K562 (cell line): ENCODE measurements at regions not wholly inside any gene's neighbourhood (a gene's known extent, or its start where the extent isn't known, plus 50 kb on each side); places are given as distances from the start of the nearest gene placed in this dataset.

ENCODE experiments used
- ATAC-seq: fragments of 200-7000 bp; cut with Tn5 transposase; 3 replicates; pipeline ENCODE4 v1.9.1; 2020; ENCODE audit warnings: moderate library complexity
- BruUV-seq: library from RNA; stranded (reverse); fragments of 400-500 nt; replicated peaks from 2 replicates; lab custom pipeline; 2021; lab: Mats Ljungman, UMichigan
- CTCF ChIA-PET: fragments of 300-600 bp; formaldehyde crosslinking; extraction: SDS; loops from one replicate; lab custom pipeline; 2021; ENCODE audit warnings: low intra/inter-chr PET ratio; lab: Yijun Ruan, JAX
- POLR2A ChIA-PET: fragments of 300-600, 350-650 bp; sonication (Branson Sonifier 250); formaldehyde crosslinking; extraction: SDS; loops from one replicate; lab custom pipeline; 2021; ENCODE audit warnings: antibody characterized with exemption, inconsistent platforms; lab: Yijun Ruan, JAX
- DNase-seq, 4 experiments: peaks; one replicate each; pipeline versions ENCODE4 v3.0.0 to v3.0.0-alpha.2; 2011 to 2018; ENCODE audit warnings: low spot score in 3 of 4, mixed read lengths in 3 of 4; ENCODE audit errors: extremely low read depth in 1 of 4
- FAIRE-seq: peaks from 2 replicates; lab custom pipeline; 2011; peaks lifted over from hg19 to GRCh38; lab: Jason Lieb, UNC
- H2AFZ ChIP-seq: 2 replicates; pipeline ENCODE4 v1.6.0; 2011; ENCODE audit warnings: low read depth, low read length, control low read depth, inconsistent platforms
- H3K27ac ChIP-seq: fragments of 200-600 bp; 3 replicates; pipeline ENCODE4 v1.8.0; 2011; ENCODE audit warnings: low read depth, mild to moderate bottlenecking, control low read depth, inconsistent platforms, low read length, moderate library complexity, mixed read lengths; ENCODE audit errors: extremely low read depth
- H3K27me3 ChIP-seq, 2 experiments: fragments of 300-600 bp in 1 of 2; 2 replicates in 1 of 2; 3 replicates in 1 of 2; pipeline versions ENCODE4 v1.6.0 to v1.8.0; 2011; ENCODE audit warnings: inconsistent platforms in 2 of 2, low read length in 2 of 2, mild to moderate bottlenecking in 1 of 2, mixed read lengths in 1 of 2, moderate library complexity in 1 of 2; ENCODE audit not compliant: control insufficient read depth in 2 of 2, insufficient read depth in 2 of 2
- H3K36me3 ChIP-seq: fragments of 300-600 bp; 3 replicates; pipeline ENCODE4 v1.8.0; 2011; ENCODE audit warnings: mild to moderate bottlenecking, low read length, inconsistent platforms; ENCODE audit not compliant: control insufficient read depth, insufficient read depth
- H3K4me1 ChIP-seq, 2 experiments: fragments of 200-600 bp in 1 of 2; replicated peaks in 1 of 2; 2 replicates in 1 of 2; 3 replicates in 1 of 2; pipeline versions ENCODE4 v1.5.1 to v1.8.0; 2011; ENCODE audit warnings: inconsistent platforms in 2 of 2, low read length in 2 of 2, mild to moderate bottlenecking in 1 of 2, mixed read lengths in 1 of 2, moderate library complexity in 1 of 2; ENCODE audit not compliant: control insufficient read depth in 2 of 2, insufficient read depth in 2 of 2
- H3K4me2 ChIP-seq: 2 replicates; pipeline ENCODE4 v1.6.1; 2011; ENCODE audit warnings: low read length, control low read depth, inconsistent platforms, mixed read lengths; ENCODE audit not compliant: insufficient read depth
- H3K4me3 ChIP-seq: fragments of 200-600 bp; sonication (generic), shearing (Covaris generic); 2 replicates; pipeline ENCODE4 v1.5.1; 2016; ENCODE audit warnings: control low read depth, inconsistent platforms
- H3K79me2 ChIP-seq: fragments of 200-600 bp; 3 replicates; pipeline ENCODE4 v1.8.0; 2011; ENCODE audit warnings: low read length, inconsistent platforms; ENCODE audit not compliant: control insufficient read depth, insufficient read depth
- H3K9ac ChIP-seq, 2 experiments: 2 replicates each; pipeline versions ENCODE4 v1.6.0 to v1.6.1; 2011; ENCODE audit warnings: low read depth in 2 of 2, low read length in 2 of 2, control low read depth in 1 of 2, inconsistent platforms in 1 of 2, mild to moderate bottlenecking in 1 of 2, mixed read lengths in 1 of 2; ENCODE audit not compliant: insufficient read depth in 1 of 2
- H3K9me1 ChIP-seq: one replicate; pipeline ENCODE4 v1.6.0; 2011; ENCODE audit warnings: inconsistent platforms, mild to moderate bottlenecking, low read length, moderate library complexity; ENCODE audit not compliant: control insufficient read depth, insufficient read depth
- H3K9me3 ChIP-seq: replicated peaks from 2 replicates; pipeline ENCODE4 v1.5.1; 2011; ENCODE audit warnings: low read depth, low read length, inconsistent platforms; ENCODE audit not compliant: control insufficient read depth, insufficient read depth
- H4K20me1 ChIP-seq: replicated peaks from 2 replicates; pipeline ENCODE4 v1.6.1; 2011; ENCODE audit warnings: low read length, inconsistent platforms, mixed read lengths; ENCODE audit not compliant: control insufficient read depth, insufficient read depth
- BRD4 ChIP-seq: fragments of 200-600 bp; sonication (generic); IDR thresholded peaks from 2 replicates; pipeline ENCODE4 v1.6.1; 2017; ENCODE audit warnings: inconsistent platforms
- CAMTA2 ChIP-seq: fragments of 250-450 bp; sonication (Bioruptor Pico); conservative IDR thresholded peaks from 2 replicates; pipeline ENCODE4 v1.5.1; 2022
- GTF2A2 ChIP-seq: IDR thresholded peaks from 2 replicates; pipeline ENCODE4 v1.6.1; 2016; ENCODE audit warnings: mild to moderate bottlenecking, missing genetic modification characterization, missing compliant biosample characterization
- KAT2B ChIP-seq: IDR thresholded peaks from one replicate; pipeline ENCODE4 v1.6.1; 2012; ENCODE audit warnings: low read depth, mild to moderate bottlenecking, control low read depth, inconsistent platforms, low read length, moderate library complexity
- MLLT1 ChIP-seq, 2 experiments: fragments of 450-650 bp; IDR thresholded peaks; 2 replicates each; pipeline ENCODE4 v1.6.1; 2016
- POLR2G ChIP-seq: fragments of 200-400 bp; formaldehyde crosslinking; IDR thresholded peaks from 2 replicates; pipeline ENCODE4 v1.6.1; 2017; ENCODE audit warnings: low read depth, mild to moderate bottlenecking, antibody characterized with exemption, low read length, moderate library complexity
- RCOR1 ChIP-seq, 2 experiments: IDR thresholded peaks; 2 replicates each; pipeline ENCODE4 v1.6.1; 2012; ENCODE audit warnings: low read depth in 2 of 2, low read length in 2 of 2, borderline replicate concordance in 1 of 2, improper control_type of control experiment in 1 of 2
- WGBS: fragments of 100-300 bp; shearing (Covaris generic); methylation state at CpG from one replicate; pipeline ENCODE4 v1.1.6; 2016; ENCODE audit warnings: low coverage, mixed read lengths; ENCODE audit not compliant: insufficient coverage; ENCODE audit errors: missing lambda C conversion rate; 5-methylcytosine and 5-hydroxymethylcytosine counted together
- in situ Hi-C: fragments of 300-500 bp; cut with MboI; formaldehyde crosslinking; loops from 4 replicates; pipeline ENCODE4 v1.15.0; 2018; ENCODE audit warnings: inconsistent platforms, mixed read lengths
- intact Hi-C: fragments of 100-400 bp; cut with micrococcal nuclease; formaldehyde crosslinking; loops from 2 replicates; pipeline ENCODE4 v1.14.2; 2022
- TF ChIP-seq, protein P1 (sequence below): sonication (generic); formaldehyde crosslinking; IDR thresholded peaks from 2 replicates; pipeline ENCODE4 v1.8.0; 2022; ENCODE audit warnings: missing genetic modification reagents, mild to moderate bottlenecking, borderline replicate concordance
- TF ChIP-seq, protein P2 (sequence below): fragments of 250-450 bp; sonication (Bioruptor Pico); IDR thresholded peaks from 2 replicates; pipeline ENCODE4 v1.5.1; 2021; ENCODE audit warnings: mild to moderate bottlenecking

DNA sequence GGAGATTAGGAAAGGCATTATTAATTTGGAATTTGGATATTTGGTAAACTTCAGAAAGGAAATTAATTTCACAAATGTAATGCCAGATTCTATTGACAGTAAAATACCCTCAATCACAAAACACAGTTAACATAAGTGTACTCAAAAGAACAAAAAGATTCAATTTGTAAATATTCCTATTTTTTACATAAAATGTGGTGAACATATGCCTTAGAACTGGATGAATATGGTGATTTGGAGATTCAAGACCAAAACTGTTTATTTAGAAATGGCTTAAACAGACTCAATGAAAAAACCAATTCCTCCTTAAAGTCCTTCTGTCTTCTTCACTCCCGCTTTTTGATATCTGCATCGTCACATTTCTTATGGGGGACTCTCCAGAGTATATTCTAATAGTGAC lies 417.6 kb upstream of the TENM3 start:
- FAIRE-seq (no peak), ATAC-seq (no peak), DNase-seq (no peak)
- H3K4me2 ChIP-seq, result no peak overlapping the region
- no peak overlapping the region for H2AFZ ChIP-seq
- H3K36me3 ChIP-seq, result no peaks in the 10 kb centered on the region
- no peaks in the 10 kb centered on the region for H3K27me3 ChIP-seq
- intact Hi-C loops (no loop called here), in situ Hi-C loops (no loop called here)
- no peak overlapping the region for H3K4me3 ChIP-seq
- H3K9me3 ChIP-seq, result no peaks in the 10 kb centered on the region
- no peaks in the 10 kb centered on the region for H4K20me1 ChIP-seq
- 0% methylated on average over 2 of the region's 2 CpGs for WGBS
- H3K4me1 ChIP-seq, result no peaks in the 10 kb centered on the region
- no peaks in the 10 kb centered on the region for H3K79me2 ChIP-seq
- no peak for TF ChIP-seq RCOR1 (IDR thresholded peaks at IDR 0.05; ENCODE audit: borderline replicate concordance in 1 of 2, low read depth in 2 of 2, low read length in 2 of 2)
- no peak for TF ChIP-seq CAMTA2
- TF ChIP-seq POLR2G, result no peak
- no peak for TF ChIP-seq GTF2A2
- TF ChIP-seq, protein P1, sequence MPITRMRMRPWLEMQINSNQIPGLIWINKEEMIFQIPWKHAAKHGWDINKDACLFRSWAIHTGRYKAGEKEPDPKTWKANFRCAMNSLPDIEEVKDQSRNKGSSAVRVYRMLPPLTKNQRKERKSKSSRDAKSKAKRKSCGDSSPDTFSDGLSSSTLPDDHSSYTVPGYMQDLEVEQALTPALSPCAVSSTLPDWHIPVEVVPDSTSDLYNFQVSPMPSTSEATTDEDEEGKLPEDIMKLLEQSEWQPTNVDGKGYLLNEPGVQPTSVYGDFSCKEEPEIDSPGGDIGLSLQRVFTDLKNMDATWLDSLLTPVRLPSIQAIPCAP (CRISPR knock-in tag), result no peak
- no peak for TF ChIP-seq BRD4
- TF ChIP-seq, protein P2, sequence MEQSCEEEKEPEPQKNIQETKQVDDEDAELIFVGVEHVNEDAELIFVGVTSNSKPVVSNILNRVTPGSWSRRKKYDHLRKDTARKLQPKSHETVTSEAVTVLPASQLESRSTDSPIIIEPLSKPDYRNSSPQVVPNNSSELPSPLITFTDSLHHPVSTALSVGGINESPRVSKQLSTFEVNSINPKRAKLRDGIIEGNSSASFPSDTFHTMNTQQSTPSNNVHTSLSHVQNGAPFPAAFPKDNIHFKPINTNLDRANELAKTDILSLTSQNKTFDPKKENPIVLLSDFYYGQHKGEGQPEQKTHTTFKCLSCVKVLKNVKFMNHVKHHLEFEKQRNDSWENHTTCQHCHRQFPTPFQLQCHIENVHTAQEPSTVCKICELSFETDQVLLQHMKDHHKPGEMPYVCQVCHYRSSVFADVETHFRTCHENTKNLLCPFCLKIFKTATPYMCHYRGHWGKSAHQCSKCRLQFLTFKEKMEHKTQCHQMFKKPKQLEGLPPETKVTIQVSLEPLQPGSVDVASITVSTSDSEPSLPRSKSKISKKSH, result no peak
- no peak for TF ChIP-seq KAT2B
- TF ChIP-seq MLLT1 (IDR thresholded peaks at IDR 0.05), result no peak
- no peak overlapping the region for H3K27ac ChIP-seq
- BruUV-seq, result no TSS peak
- CTCF ChIA-PET, result no interaction called here
- POLR2A ChIA-PET, result no interaction called here
- no peak overlapping the region for H3K9ac ChIP-seq
- no peaks in the 10 kb centered on the region for H3K9me1 ChIP-seq
